Smooth muscle cell (in vitro differentiated cells): ENCODE measurements at regions not wholly inside any gene's neighbourhood (a gene's known extent, or its start where the extent isn't known, plus 50 kb on each side); places are given as distances from the start of the nearest gene placed in this dataset.

ENCODE experiments used
- DNase-seq: peaks from one replicate; lab custom pipeline; 2025; ENCODE audit not compliant: unreplicated experiment; lab: John Stamatoyannopoulos, UW
- H2AFZ ChIP-seq: fragments of 200-600 bp; sonication (generic); 2 replicates; pipeline ENCODE4 v1.6.0; 2016; ENCODE audit warnings: antibody characterized with exemption, low read depth, mild to moderate bottlenecking
- H3F3A ChIP-seq: fragments of 200-600 bp; sonication (generic); 2 replicates; pipeline ENCODE4 v1.6.0; 2017; ENCODE audit warnings: antibody characterized with exemption, low read depth
- H3K27ac ChIP-seq: fragments of 200-600 bp; sonication (generic); 2 replicates; pipeline ENCODE4 v1.5.1; 2016; ENCODE audit warnings: low read depth, mild to moderate bottlenecking
- H3K27me3 ChIP-seq: fragments of 200-600 bp; sonication (generic); 2 replicates; pipeline ENCODE4 v1.6.1; 2016; ENCODE audit warnings: low read depth, mild to moderate bottlenecking
- H3K36me3 ChIP-seq: fragments of 200-600 bp; sonication (generic); 2 replicates; pipeline ENCODE4 v1.5.1; 2016; ENCODE audit warnings: low read depth
- H3K4me1 ChIP-seq: fragments of 200-600 bp; sonication (generic); 2 replicates; pipeline ENCODE4 v1.5.1; 2016; ENCODE audit warnings: low read depth
- H3K4me2 ChIP-seq: fragments of 200-600 bp; sonication (generic); 2 replicates; pipeline ENCODE4 v1.6.0; 2016; ENCODE audit warnings: mild to moderate bottlenecking
- H3K4me3 ChIP-seq: fragments of 200-600 bp; sonication (generic); 2 replicates; pipeline ENCODE4 v1.5.1; 2016; ENCODE audit warnings: mild to moderate bottlenecking
- H3K79me2 ChIP-seq: fragments of 200-600 bp; sonication (generic); 2 replicates; pipeline ENCODE4 v1.6.0; 2016; ENCODE audit warnings: low read depth, mild to moderate bottlenecking
- H3K9ac ChIP-seq: fragments of 200-600 bp; sonication (generic); 2 replicates; pipeline ENCODE4 v1.6.0; 2016; ENCODE audit warnings: low read depth
- H3K9me3 ChIP-seq: fragments of 200-600 bp; sonication (generic); replicated peaks from 2 replicates; pipeline ENCODE4 v1.5.1; 2016; ENCODE audit warnings: low read depth
- H4K20me1 ChIP-seq: fragments of 200-600 bp; sonication (generic); 2 replicates; pipeline ENCODE4 v1.6.0; 2016; ENCODE audit warnings: low read depth
- CTCF ChIP-seq: fragments of 200-600 bp; sonication (generic); IDR thresholded peaks from 2 replicates; pipeline ENCODE4 v1.5.1; 2017; ENCODE audit warnings: borderline replicate concordance, mild to moderate bottlenecking, antibody characterized with exemption; ENCODE audit not compliant: insufficient read depth, poor library complexity, severe bottlenecking
- WGBS: methylation state at CpG from one replicate; pipeline ENCODE4 v1.1.7; 2016; ENCODE audit warnings: low lambda C conversion rate; 5-methylcytosine and 5-hydroxymethylcytosine counted together

DNA sequence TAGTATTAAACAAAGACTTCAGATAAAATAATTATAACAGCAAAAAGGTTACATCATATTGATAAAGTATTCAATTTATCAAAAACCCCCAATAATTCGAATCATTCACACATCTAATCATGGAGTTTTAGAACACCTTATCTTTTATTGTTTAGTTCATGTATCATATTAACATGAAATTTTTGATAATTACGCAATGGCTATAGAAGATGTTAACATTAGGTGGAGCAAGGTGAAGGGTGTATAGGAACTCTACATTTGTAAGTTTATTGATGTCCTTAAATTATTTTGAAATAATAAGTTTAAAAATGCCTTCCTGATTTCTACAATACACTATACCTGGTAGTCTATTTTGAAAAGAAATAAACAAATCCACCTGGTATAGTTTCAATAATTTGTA, 696.5 kb upstream of the BCHE start:
- H3K4me1 ChIP-seq, result no peaks in the 10 kb centered on the region
- no peak overlapping the region for H3K4me2 ChIP-seq
- 86% methylated on average over 2 of the region's 2 CpGs for WGBS
- H3K79me2 ChIP-seq, result no peaks in the 10 kb centered on the region
- no peaks in the 10 kb centered on the region for H3K27me3 ChIP-seq
- no peak overlapping the region for H3K4me3 ChIP-seq
- H4K20me1 ChIP-seq, result no peaks in the 10 kb centered on the region
- DNase-seq, result no peak
- TF ChIP-seq CTCF, result no peak
- no peaks in the 10 kb centered on the region for H3F3A ChIP-seq
- H2AFZ ChIP-seq, result no peak overlapping the region
- H3K27ac ChIP-seq, result no peak overlapping the region
- H3K36me3 ChIP-seq, result no peaks in the 10 kb centered on the region
- no peaks in the 10 kb centered on the region for H3K9me3 ChIP-seq
- no peak overlapping the region for H3K9ac ChIP-seq

- H2AFZ ChIP-seq, result no peak overlapping the region
These were observed 694.5 kb upstream of the BCHE start for GRCh38 chr3:166531730-166532129.

DNA sequence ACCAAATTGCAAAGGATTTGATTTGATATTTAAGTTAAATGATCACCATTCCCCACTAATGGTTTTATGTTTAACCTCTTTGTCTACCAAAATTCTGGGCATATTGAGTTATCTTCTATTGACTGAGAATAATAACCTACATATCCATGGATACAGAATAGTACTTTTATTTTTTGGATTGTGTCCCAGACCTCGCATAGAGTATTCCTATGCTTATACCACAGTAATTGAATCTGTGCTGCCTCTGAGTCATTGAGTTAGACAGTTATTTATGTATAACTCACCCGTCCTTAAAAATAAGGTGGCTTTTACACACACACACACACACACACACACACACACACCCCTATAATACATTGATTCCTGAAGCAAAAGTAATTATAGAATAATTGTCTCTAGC, 690.1 kb upstream of the BCHE start:
- no peak overlapping the region for H3K9ac ChIP-seq
- no peaks in the 10 kb centered on the region for H4K20me1 ChIP-seq
- no peak for DNase-seq
- H3K4me2 ChIP-seq, result no peak overlapping the region
- WGBS, result 63% methylated on average over 2 of the region's 2 CpGs
- no peak overlapping the region for H3K4me3 ChIP-seq
- H3K36me3 ChIP-seq, result no peaks in the 10 kb centered on the region
- H3K27ac ChIP-seq, result no peak overlapping the region
- no peak overlapping the region for H2AFZ ChIP-seq
- no peaks in the 10 kb centered on the region for H3F3A ChIP-seq
- H3K27me3 ChIP-seq, result no peaks in the 10 kb centered on the region
- no peaks in the 10 kb centered on the region for H3K4me1 ChIP-seq
- no peaks in the 10 kb centered on the region for H3K9me3 ChIP-seq
- H3K79me2 ChIP-seq, result no peaks in the 10 kb centered on the region
- TF ChIP-seq CTCF, result no peak

More at GRCh38 chr3:166531730-166532129, 694.5 kb upstream of the BCHE start:
- H3K27me3 ChIP-seq, result no peaks in the 10 kb centered on the region
- H3K4me3 ChIP-seq, result no peak overlapping the region
- H3K27ac ChIP-seq, result no peak overlapping the region
- H3K9ac ChIP-seq, result no peak overlapping the region
- no peaks in the 10 kb centered on the region for H3F3A ChIP-seq
- DNase-seq, result no peak
- no peaks in the 10 kb centered on the region for H3K4me1 ChIP-seq
- H3K79me2 ChIP-seq, result no peaks in the 10 kb centered on the region
- no peaks in the 10 kb centered on the region for H3K9me3 ChIP-seq
- no peaks in the 10 kb centered on the region for H3K36me3 ChIP-seq
- TF ChIP-seq CTCF, result no peak
- H4K20me1 ChIP-seq, result no peaks in the 10 kb centered on the region
- H3K4me2 ChIP-seq, result no peak overlapping the region

- no peaks in the 10 kb centered on the region for H4K20me1 ChIP-seq
- H3K4me3 ChIP-seq, result no peak overlapping the region
- no peak overlapping the region for H3K27ac ChIP-seq
- H3K36me3 ChIP-seq, result no peaks in the 10 kb centered on the region
- no peaks in the 10 kb centered on the region for H3K4me1 ChIP-seq
- H3K9me3 ChIP-seq, result no peaks in the 10 kb centered on the region
- DNase-seq, result no peak
- H3K9ac ChIP-seq, result no peak overlapping the region
- no peak overlapping the region for H2AFZ ChIP-seq
- no peaks in the 10 kb centered on the region for H3K27me3 ChIP-seq
- no peak overlapping the region for H3K4me2 ChIP-seq
- no peak for TF ChIP-seq CTCF
- no peaks in the 10 kb centered on the region for H3K79me2 ChIP-seq
- no peaks in the 10 kb centered on the region for H3F3A ChIP-seq
- 82% methylated on average over 2 of the region's 2 CpGs for WGBS
These were observed 689.7 kb upstream of the BCHE start for GRCh38 chr3:166526881-166527280.
